DMS 273 (cell line): ENCODE measurements at regions not wholly inside any gene's neighbourhood (a gene's known extent, or its start where the extent isn't known, plus 50 kb on each side); places are given as distances from the start of the nearest gene placed in this dataset.
A peak's percentile ranks its signal among the peaks of the same experiment; 100 is the strongest.
"Not testable (repeated sequence)": the region's sequence is repeated elsewhere in the genome, so short reads cannot be mapped to it uniquely, and the experiment has no call there.

Source experiments
- DNase-seq: peaks from one replicate; lab custom pipeline; 2025; ENCODE audit not compliant: unreplicated experiment; lab: John Stamatoyannopoulos, UW

DNA sequence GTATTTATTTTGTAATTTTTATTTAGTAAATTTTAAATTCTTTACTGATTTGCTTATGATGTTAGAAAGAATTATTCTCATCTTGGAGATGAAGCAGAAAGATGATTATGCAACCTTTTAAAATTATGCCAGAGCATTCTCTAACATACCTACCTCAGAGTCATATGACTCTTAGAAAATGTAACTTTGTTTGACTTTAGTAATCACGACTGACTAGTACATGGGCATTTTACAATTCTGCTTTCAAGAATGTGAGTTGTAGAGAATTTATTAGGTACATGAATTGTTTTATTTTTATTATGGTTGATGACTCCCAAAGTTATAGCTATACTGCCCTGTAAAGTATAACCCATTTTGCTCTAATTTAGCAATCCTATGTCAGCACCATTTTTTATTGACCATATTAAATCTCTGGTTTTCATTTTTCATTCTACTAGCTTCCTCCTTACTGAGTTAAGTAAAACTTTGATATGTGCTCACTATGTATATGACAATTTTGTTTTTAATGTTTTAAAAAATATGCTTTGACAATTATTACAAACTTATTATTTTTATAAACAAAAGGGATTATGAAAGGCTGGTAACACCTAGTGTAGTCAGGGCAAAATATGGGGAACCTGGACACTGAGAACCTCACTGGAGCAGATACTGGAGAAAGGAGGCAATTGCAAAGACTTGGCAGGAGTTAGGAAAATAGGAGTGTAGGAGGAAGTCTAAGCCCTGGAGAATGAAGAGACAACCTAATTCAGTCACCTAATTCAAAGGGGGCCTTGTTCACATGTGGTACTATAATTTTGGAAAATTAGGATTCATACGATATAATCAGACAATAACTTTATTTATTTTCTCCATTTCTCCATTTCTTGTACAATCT lies 249.7 kb upstream of the DAB2 start:
- DNase-seq, result no peak

DNA sequence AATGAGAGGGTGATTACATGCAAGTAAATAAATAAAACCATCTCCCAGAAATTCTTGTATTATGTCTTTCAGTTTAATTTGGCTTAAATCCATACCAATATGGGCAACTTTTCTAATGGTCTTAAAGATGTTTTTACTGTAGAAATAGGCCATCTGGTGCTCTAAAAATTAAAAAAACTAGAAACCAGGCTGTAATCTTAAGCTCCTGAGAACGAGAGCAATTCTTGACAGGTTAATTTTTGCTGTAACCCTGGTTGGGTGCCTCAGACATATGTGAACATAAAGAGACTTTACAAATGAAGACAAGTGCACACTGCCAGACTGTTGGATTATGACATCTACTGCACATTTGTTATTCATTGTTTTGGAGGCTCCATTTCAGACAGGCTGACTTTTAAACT lies 246.8 kb upstream of the DAB2 start:
- DNase-seq, result no peak

DNA sequence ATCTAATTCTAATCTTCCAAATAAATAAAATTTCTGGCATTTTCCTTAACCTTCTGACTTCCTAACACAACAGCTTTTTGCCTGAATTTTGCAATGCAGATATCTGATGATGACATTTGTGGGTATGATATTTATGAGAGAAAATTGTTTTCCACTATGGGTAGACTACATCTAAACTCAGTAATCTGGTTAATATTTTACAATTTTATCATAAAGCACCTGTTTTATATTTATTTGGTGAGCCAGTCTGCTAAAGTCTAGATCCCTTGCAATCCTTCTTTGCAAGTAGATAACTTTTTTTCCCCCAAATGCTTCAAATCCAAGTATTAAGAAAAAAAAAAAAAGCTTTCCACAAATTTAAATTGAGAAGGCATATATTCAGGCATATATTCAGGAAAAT lies 246.2 kb upstream of the DAB2 start:
- DNase-seq, result no peak

DNA sequence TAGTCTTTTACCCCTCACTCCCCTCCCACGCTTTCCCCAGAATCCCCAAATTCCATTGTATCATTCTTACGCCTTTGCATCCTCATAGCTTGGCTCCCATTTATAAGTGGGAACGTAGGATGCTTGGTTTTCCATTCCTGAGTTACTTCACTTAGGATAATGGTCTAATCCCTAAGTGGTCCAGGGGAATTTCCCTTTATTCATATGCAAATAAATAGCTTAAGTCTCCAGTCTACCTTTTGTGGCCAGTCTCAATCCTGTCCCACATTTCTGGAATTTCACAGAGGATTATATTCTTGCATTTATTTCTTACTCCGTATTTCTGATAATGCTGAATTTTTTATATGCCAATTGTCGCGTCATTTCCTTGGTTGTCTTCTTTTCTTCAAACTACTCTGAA lies 245.6 kb upstream of the DAB2 start:
- DNase-seq, result no peak

DNA sequence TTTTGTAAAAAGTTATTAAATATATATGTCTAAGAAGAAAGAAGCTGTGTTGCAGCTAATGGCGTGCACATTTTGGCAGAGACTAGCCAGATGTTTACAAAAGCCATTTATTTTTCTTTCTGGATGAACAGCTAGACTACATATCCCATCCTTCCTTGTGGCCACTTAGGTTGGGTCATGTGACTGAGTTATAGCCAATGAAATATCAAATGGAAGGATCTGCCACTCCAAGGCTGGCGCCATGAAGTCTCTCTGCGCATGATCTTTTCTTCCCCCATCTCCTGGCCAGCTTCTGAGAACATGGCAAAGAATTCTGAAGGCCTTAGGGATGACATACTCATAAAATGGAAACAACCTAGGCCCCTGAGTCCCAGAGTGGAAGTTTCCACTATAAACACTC lies 244.2 kb upstream of the DAB2 start:
- DNase-seq, result peak; percentile 3

DNA sequence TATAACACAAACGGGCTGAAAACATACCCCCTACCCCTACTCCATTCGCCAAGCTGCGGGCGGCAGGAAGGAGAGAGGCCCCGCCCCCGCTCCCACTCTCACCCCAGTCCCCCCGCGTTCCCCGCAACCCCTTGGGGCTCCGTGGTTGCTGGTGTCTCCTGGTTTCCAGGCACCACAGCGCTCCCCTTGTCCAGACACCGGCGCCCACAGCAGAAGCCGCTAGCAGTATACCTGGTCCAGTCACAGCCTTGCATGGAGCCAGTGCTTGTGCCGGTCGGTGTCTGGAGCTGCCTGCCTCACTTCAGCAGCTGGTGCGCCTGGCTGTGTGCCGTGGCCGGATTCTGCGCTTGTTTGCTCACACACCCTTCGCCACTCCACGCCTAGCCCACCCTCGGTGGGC lies 240.5 kb upstream of the DAB2 start:
- peak; percentile 1 for DNase-seq

DNA sequence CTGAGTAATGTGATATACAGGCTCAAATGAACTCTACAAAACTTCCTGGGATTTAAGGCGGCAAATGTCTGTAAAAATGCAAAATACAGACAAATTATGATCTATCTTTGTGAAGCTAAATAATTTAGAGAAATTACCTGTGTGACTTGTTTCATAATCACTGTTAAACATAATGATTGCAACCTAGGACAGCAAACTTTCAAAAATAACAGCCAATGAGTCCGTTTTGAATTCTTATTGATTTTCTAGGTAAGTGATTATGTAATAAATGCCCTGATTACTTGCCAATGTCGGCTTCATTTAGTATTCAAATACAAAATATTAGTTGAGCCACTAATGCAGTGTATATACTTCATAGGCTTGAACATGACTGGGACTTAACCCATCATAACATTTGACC lies 238.2 kb upstream of the DAB2 start:
- DNase-seq, result no peak

DNA sequence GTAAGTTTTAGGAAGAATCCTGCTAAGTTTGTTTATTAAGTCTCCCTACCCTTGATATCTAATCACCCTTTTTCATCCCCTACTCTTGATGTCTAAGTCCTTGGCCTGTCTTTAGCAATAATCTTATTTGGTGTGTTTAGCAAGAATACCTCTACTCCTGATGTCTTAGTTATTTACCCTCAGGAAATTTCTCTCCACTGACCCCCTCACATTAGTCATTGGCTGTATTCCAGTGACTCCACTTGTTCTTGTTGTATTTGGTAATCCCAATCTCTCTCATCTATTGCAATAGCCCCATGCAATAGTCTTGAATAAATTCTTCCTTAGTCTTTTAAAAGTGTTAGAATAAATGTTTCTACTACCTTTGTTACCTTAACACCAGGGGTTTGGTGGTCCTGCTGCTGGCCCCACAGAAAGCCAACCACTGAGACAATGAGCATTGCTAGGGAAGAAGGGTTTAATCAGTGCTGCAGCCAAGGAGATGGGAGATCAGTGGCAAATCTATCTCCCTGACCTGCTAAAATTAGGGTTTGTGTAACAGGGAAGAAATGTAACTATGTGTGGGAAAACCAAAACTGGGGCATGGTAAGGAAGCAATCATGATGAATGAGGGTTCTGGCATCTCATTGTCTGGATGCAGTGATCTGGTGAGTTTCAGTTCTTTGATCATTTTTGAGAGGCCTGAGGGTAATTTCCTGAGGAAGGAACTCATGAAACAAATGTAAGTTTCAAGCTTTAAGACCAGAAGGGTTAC lies 236.4 kb upstream of the DAB2 start:
- DNase-seq, result no peak

DNA sequence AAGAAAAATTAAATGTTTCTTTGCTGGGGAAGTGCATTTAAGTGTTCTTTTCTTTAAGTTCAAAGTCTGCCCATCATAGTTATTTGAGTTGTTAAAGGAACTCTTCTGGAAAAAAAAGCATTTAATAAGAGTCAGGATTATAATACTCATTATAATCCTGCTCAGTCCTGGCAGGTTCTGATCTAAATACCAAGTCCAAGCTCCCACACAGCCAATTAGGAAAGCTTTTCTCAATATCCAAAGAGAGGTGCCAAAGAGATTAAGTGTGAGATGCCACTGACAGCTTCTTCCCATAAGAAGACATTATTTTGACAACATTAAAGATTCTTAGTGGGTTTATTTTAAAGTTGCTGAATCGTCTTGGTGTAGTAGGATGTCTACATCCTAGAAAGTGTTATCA lies 235.2 kb upstream of the DAB2 start:
- no peak for DNase-seq

DNA sequence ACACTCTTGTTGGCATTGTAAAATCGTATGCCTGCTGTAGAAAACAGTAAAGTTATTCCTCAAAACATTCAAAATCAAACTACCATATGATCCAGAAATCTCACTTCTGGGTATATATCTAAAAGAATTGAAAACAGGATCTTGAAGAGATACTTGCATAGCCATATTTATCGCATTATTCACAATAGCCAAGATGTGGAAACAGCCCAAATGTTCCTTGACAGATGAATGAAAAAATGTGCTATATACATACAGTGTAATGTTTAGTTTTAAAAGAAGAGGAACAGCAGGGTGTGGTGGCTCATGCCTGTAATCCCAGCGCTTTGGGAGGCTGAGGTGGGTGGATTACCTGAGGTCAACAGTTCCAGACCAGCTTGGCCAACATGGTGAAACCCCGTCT lies 234.1 kb upstream of the DAB2 start:
- DNase-seq, result no peak

DNA sequence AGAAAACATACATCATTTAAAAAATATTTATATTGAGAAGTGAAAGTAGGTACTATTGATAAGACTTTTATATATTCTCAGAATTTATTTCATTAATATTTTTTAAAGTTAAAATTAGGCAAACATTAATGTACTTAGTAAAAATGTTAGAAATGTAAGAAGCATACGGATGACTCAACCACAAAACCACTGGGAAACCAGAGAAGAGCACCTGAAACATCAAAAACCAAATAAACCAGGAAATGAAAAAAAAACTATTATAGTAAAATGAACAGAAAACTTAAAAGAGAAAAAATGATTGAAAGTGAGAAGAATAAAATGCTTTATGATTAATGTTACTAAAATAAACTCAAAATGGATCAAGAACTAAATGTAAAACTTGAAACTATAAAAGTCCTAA lies 233.2 kb upstream of the DAB2 start:
- no peak for DNase-seq

DNA sequence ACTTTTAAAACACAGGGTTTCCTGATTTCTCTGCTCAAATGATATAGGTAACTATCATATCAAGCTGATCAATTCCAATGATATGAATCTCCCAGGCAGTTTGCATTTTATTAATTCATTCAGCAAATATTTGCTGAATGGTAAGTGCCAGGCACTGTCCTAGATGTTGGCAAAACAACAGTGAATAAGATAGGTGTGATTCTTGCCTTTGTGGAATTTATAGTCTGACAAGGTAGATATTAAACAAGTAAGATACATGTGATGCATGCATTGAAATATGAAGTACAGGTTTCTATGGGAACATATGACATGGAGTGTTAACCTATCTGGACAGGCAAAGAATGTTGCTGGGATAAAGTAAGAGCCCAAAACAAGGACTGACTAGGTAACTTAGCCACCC lies 231.8 kb upstream of the DAB2 start:
- DNase-seq, result no peak

DNA sequence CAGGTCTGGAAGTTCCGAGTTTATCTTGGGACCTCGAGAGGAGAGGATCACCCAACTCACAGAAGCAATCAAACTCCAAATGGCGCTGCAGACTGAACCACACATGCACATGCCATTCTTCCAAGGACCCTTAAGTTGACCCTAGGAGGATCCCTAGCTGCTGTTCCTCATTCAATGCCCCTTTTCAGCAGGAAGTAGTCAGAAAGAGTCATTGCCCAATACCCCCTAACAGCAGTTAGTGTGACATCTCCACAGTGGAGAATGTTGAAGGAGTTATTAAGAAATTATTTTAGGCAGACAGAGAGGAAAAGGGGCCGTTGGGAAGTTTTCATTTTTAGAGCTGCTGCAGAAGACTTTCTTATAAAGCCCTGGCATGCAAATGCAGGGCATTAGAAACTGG lies 229.9 kb upstream of the DAB2 start:
- DNase-seq, result no peak

DNA sequence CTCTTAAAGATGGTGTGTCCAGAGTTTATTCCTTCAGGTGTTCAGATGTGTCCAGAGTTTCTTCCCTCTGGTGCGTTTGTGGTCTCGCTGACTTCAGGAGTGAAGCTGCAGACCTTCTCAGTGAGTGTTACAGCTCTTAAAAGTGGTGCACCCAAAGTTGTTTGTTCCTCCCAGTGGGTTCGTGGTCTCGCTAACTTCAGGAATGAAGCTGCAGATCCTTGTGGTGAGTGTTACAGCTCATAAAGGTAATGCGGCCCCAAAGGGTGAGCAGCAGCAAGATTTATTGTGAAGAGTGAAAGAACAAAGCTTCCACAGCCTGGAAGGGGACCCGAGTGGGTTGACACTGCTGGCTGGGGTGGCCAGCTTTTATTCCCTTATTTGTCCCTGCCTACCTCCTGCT lies 227.7 kb upstream of the DAB2 start:
- DNase-seq, result not testable (repeated sequence)

DNA sequence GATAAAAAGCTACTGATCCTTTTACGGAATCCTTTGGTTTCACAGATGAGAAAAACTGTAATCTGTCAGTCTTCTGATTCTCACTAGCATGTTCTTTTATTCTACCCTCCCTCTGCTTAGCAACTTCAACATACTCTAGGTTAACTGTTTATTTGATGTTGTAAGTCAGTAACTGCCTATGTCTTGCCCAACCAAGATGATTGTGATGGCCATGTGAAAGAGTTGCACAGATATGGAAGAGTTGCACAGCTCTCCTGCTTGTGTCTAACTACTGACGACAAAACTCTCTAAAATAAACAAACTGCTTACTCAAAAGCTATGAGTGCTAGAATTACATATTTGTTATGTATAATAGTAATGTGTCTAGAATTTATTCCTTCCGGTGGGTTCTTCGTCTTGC lies 227.3 kb upstream of the DAB2 start:
- no peak for DNase-seq

DNA sequence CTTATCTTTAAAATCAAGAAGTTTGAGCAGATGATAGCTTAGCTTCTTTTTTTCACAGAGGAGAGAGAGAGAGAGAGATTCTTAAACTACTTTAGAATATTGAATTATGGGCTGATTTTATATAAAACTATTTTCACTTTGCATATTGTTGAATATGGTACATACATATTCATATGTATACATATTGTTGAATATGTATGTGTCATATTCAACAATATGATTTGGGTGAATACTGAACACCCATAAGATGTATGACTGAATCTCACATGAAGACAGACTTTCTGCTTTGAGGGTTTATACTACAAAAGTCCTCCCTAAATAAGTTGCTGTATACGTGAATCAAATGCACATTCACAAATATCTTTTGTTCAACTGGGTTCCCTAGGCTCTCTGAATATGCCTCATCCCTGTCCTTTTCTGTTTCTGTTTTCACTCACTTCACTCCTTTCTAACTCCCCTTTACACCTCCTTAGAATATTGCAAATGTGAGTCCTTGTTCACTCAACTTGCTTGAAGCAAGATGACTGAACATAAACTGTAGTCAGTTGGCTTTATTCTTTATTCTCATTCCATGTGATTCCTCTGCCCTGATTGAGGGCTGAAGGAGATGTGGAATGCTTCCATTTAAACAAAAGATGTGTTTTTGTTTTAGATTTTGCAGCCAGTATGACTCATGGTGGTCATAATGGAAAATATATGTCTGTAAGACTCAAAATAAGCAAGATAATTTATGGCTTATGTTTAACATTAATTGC lies 225.4 kb upstream of the DAB2 start:
- DNase-seq, result no peak

DNA sequence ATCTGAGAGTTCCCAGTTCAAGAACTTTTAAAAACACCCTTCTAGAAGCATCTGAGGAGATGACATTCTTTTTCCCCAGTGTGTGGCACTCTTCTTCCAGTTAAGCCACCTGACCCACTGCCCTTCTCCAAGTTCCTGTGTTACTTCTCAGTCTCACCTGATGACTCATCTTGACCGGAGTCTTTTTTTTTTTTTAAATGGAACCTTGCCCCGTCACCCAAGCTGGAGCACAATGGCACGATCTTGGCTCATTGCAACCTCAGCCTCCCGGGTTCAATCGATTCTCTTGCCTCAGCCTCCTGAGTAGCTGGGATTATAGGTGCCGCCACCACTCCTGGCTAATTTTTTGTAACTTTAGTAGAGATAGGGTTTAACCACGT lies 224.1 kb upstream of the DAB2 start:
- DNase-seq, result no peak

DNA sequence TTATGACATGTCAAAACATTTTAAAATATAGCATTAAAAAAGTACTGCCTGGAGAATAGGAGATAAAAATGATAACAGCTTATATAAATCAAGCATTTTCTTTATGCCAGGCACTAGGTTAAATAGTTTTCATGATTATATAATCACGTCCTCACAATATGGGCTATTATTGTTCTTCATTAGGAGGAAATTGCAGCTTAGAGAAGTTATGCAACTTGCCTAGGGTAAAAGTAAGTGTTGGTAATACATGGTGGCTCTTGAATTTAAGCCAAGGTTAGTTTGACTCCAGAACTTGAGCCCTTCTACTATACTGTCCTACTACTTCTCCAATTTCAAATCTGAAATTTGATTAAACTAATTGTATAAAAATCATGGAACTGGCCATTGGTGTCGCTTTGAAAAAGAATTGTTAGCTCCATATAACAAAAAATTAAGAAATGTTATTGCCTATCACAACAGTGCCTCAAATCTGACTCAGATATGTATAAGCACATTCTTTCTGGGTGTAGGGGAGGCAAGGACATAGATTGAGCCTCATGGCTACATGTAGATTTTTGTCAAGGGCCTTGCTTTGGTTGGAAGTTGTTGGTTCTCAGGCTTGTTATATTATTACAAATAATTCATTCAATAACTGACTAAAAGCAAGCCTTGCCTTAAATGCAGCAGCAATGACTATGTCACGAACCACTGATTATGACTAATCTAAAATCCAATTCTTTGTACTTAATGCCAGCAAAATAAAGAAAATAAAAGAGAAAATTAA lies 223.5 kb upstream of the DAB2 start:
- DNase-seq, result no peak

DNA sequence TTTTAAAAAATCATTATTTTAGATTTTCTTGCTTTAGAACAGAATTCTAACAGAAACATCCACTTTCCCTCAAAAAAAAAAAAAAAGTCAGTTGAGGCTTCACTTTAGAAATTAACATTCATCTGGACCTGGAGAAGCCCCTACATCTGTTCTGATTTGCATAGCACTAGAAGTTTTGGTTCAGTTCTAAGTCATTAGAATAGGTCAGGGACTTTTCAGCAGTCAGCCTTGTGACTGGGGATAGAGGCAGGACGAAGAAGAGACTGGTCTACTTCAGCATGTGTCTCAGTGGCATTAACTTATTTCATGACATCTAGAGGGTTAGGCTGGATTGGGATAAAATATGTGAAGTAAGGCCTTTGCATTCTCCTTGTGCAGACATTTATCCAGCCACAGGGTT lies 215.8 kb upstream of the DAB2 start:
- no peak for DNase-seq

DNA sequence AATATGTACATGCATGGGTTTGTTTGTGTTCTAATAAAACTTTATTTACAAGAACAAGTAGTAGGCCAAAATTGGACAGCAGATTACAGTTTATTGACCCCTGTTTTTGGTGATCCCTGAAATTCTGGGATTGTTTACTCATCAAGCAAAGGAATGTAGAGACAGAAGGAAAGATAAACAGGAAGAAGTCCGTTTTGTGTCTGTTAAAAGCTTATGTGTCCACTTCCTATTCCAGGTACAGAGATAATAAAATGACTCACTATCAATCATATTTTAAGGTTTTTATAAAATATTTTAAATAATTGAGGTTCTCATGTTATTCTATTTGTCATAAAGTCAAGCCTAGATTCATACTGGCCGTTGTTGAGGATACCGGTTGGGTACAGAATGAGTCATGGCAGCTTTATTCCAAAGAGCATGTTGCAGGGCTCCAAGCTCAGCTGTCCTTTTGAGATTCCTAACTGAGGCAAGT lies 214.9 kb upstream of the DAB2 start:
- no peak for DNase-seq

DNA sequence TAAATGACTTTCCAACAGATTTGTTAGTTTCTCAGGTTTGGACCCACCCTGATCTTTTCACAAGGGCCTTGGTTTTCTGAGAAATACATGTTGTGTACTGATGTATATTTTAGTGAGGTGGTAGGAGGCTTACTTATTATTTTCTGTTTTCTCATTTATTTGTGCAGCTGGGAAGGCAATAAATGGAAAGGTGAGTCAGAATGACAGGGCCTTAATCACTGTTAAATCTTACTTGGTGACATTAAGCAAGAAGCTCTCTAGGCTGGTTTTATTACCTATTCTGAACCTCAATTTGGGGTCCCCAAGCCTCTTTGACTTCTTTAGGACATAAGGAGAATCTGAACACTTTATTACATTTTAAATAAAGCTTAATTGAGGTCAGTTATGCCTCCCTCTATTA lies 214.0 kb upstream of the DAB2 start:
- no peak for DNase-seq
